HG02798 (cell line): ENCODE measurements at regions not wholly inside any gene's neighbourhood (a gene's known extent, or its start where the extent isn't known, plus 50 kb on each side); places are given as distances from the start of the nearest gene placed in this dataset.
A peak's percentile ranks its signal among the peaks of the same experiment; 100 is the strongest.

Source experiments
- ATAC-seq: cut with Tn5 transposase; IDR thresholded peaks from one replicate; pipeline ENCODE4 v1.9.1; 2021; ENCODE audit warnings: mild to moderate bottlenecking; ENCODE audit not compliant: unreplicated experiment, poor library complexity

- no peak for ATAC-seq
These were observed 90.7 kb upstream of the IL12B start for GRCh38 chr5:159420940-159421339.

- ATAC-seq: no peak
These were observed 92.1 kb upstream of the IL12B start for GRCh38 chr5:159422361-159422760.

DNA sequence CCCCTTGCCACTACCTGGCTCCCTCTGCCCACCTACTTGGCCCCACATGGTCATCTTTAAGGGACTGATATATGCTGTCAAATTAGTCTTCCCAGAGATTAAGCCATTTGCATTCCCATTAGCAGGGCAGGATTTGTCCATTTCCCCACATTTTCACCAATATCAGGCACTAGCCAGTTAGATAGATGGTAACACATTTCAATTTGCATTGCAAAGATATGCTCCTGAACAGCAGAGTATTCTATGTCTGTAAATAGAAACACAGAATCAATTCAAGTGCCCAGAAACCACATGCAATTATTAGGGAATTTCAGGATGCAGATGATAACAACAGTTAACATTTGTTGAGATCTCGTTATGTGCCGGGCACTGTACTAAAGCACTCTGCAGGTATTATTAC lies 92.6 kb upstream of the IL12B start:
- no peak for ATAC-seq

- ATAC-seq: peak; percentile 34
These were observed 93.8 kb upstream of the IL12B start for GRCh38 chr5:159424123-159424522.

DNA sequence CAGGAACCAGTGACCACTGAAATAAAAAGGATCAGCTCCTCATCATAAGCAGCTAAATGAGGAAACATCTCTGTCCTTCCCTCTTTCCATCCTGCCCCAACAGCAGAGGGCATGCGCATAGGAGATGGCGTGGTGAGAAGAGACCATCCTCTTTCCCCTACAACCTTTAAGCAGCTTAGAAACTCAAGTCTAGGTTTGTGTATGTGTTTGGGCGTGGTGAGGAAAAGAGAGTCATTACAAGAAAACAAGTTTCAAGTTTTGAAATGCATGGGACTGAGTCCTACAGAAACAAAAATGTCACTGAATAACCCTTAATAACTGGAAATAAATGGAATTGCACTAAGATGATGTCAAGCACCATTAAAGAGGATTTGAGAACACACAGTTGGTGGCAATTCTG lies 96.4 kb upstream of the IL12B start:
- no peak for ATAC-seq

- ATAC-seq: peak; percentile 59
These were observed 97.1 kb upstream of the IL12B start for GRCh38 chr5:159427180-159428012.

DNA sequence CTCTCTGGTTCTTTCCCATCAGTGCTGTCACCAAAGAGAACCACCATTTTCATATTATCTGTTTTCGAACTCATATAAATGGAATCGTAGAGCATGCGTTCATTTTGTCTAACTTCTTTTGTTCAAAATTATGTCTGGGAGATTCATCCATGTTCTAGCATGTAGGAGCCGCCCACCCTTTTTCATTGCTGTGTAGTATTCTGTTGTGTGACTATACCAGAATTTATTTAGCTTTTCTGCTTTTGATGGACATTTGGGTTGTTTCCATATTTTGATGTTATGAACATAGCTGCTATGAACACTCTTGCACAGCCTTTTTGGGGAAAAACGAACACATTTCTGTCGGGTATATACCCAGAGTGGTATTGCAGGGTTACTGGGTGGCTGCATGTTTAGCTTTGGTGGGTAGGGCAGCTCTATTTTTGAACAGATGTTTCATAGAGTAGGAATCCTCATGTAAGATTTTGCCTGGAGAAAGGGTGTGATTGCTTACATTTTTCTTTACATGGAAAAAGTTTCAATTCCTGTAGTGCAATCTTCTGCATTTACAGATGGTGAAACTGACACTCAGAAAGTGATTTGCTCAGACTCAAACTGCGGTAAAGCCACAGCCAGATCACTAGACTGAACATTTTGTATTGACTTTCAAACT lies 100.2 kb upstream of the IL12B start:
- ATAC-seq: no peak

DNA sequence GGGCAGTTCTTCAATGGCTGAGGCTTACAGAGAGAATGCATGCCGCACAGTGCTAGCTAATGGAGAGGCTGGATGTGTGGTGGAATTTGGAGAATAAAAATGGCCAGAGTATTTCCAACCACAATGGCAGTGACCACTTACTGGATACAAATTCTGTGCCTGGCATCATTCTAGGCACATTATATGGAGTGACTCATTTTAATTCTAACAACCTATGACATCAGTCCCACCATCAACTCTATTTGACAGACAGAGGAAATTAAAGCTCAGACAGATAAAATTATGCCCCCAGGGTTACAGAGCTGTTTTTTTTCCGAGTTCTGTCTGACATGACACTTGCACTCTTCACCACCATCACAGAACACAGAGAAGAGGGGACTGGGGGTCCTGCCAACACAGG lies 105.6 kb upstream of the IL12B start:
- ATAC-seq: no peak

GRCh38 chr5:159438092-159438491 lies 107.8 kb upstream of the IL12B start:
- ATAC-seq: no peak

GRCh38 chr5:159439002-159439401 lies 108.7 kb upstream of the IL12B start:
- ATAC-seq: no peak

DNA sequence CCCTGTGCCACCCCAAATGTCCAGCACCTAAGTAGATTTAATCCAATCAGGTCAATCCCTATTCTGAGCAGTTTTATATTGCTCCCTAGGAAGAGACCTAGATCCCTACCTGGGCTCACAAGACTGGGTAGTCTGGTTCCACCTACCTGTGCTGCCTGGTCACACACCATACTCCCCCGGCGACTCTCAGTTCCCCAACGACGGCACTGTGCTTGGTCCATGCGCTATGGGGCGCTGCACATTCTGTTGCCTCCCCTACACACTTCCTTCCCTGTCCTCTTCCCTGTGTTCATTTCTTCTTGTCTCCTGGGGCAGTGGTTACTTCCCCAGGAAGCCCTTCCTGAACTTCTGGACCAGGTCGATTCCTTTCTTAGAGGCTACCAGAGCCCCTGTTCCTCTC lies 109.9 kb upstream of the IL12B start:
- peak; percentile 61 for ATAC-seq

DNA sequence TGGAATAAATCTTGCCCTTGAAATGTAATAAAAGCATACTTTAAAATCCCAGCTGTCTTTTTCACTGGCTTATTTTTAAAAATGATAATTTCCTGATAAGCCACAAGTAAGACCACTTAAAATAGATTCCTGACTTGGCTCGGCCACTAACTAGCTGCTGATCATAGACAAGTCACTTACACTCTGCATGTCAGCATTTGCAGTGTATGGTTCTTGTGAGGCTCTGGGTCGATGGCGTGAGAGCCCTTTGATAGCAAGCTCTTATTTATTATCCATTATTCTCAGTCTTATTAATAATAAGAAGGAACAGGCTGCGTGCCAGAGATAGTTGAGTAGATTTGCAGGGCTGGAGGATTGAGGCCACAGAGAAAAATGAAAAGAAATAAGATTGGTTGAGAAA lies 110.7 kb upstream of the IL12B start:
- no peak for ATAC-seq

DNA sequence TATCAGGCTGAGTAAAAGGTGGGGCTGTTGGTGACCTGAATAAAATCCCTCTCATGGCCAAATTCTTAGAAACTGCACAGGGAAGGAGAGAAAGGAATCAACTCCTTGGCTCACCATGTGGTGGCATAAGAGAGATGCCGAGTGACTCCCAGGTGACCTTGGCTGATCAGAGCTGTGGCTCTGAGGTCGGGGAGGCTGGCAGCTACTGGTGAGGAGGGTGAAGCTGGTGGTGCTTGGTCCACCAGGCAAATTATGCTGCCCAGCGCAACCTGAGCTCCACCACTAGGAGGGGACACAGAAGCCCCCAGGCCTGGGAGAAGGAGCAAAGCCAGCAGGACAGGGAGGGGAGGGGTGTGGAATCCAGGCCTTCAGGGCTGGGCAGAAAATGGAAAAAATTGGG lies 111.2 kb upstream of the IL12B start:
- ATAC-seq: no peak

- no peak for ATAC-seq
These were observed 112.0 kb upstream of the IL12B start for GRCh38 chr5:159442206-159442850.

GRCh38 chr5:159444441-159445082 lies 114.3 kb upstream of the IL12B start:
- ATAC-seq: peak; percentile 65

GRCh38 chr5:159447116-159447515 lies 116.8 kb upstream of the IL12B start:
- ATAC-seq: no peak

DNA sequence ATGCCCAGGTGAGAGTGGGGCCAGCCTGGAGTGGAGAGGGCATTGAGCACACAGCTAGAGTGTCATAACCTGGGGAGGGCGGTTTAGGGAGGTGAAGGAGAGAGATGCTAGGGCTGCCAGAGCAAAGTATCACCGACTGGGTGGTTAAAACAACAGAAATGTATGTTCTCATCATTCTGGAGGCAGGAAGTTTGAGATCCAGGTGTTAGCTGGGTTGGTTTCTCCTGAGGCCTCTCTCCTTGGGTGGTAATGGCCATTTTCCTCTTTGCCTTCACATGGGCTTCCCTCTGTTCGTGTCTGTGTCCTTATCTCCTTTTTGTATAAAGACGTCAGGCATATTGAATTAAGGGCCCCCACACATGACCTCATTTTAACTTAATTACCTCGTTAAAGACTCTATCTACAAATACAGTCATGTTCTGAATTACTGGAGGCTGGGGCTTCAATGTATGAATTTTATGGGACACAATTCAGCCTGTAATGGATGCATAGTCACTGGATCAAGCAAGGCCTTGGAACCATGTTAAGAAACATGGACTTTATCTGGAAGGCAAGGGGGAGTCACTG lies 118.6 kb upstream of the IL12B start:
- ATAC-seq: no peak

- no peak for ATAC-seq
These were observed 119.6 kb upstream of the IL12B start for GRCh38 chr5:159449925-159450324.

GRCh38 chr5:159450417-159450816 lies 120.1 kb upstream of the IL12B start:
- ATAC-seq: no peak

DNA sequence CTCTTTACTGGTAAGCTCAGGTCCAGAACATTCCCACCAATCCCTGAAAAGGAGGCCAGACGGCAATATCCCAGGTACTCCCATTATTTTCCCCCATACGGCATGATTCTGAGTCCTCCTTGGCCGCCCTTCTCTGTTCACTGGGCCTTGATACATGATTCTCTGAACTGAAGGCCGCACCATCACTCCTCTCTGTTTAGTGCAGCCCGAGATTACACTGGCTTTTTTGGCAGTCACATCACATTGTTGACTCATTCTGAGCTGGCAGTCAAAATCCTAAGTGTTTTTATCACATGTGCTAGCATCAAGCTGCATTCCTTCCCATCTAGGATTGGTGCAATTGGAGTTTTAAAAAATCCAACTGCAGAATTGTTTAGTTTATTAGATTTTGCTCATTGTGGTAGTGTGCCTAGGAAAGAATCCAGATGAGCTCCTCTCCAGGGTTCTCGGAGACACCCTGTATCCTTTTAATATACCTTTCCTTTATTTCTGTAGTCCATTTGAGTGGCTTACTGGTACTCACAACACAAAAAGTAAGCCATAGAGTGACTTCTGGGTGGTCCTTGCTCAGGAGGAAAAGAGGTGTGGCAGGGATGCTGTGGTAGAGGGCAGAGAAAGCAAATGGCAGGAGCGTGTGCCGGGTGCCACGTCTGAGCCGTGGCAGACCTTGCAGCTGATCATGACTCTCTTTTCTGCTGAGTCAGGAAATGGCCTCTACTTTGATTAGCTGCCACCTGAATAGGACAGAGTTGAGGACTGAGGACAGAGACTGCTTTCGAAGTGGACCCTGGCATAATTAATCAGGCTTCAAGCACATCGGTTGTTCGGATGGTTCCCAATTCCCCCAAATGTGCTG lies 121.1 kb upstream of the IL12B start:
- ATAC-seq: no peak
